ENCODE measurements at regions not wholly inside any gene's neighbourhood (a gene's known extent, or its start where the extent isn't known, plus 50 kb on each side); places are given as distances from the start of the nearest gene placed in this dataset.

DNA sequence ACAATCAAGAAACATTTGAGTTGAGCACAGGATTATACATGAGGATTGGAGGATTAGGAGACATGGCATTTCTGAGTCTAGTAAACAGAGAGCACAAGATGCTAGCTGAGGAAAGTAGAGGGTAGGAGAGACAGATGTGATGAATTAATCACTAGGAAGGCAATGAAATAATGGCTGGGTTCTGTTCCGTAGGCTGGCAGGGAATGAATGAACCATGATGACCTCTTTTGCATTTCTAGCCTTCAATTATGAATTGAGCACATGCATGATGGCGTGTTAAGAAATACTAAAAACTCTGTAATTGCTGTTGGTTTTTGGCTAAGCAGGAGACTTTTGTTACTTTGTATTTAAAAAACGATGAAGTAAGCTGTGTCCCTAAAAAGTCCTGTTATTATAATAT, 420.0 kb upstream of the TLE4 start:
- no peak for ATAC-seq
- H3K27me3 ChIP-seq, result no peaks in the 10 kb centered on the region
- intact Hi-C loops (cut with DNase I; ENCODE audit: low total_unique reads), result loop anchor here (10.0 kb wide), 1 partner anchor 423 kb away; the partner anchor contains the start of gene TLE4
- H3K9me3 ChIP-seq, result no peaks in the 10 kb centered on the region
- H3K4me3 ChIP-seq, result no peak overlapping the region
- no peak for TF ChIP-seq CTCF (IDR thresholded peaks at IDR 0.05 in 4 of 5, conservative IDR thresholded peaks at IDR 0.05 in 1 of 5)
- TF ChIP-seq POLR2A (IDR thresholded peaks at IDR 0.05), result no peak
- in situ Hi-C loops (cut with MboI; ENCODE audit: low sequenced_read_pairs in 4 of 4), result no loop called here
- no peak for DNase-seq
- peaks cover 0 to 9% of the 10 kb centered on the region in 2 donors for H3K4me1 ChIP-seq
- no peaks in the 10 kb centered on the region for H3K36me3 ChIP-seq
- peak overlapping the region in 1 of 4 donors; percentile 40 for H3K27ac ChIP-seq

- Histone ChIP-seq H3K36me3 (no peaks in the 10 kb centered on the region), H3K4me1 (peaks cover 0 to 9% of the 10 kb centered on the region in 2 donors), H3K27me3 (no peaks in the 10 kb centered on the region), H3K4me3 (no peak overlapping the region), H3K9me3 (no peaks in the 10 kb centered on the region), H3K27ac (peak overlapping the region in 1 of 4 donors; percentile 40)
- no peak for TF ChIP-seq CTCF (IDR thresholded peaks at IDR 0.05 in 4 of 5, conservative IDR thresholded peaks at IDR 0.05 in 1 of 5)
- TF ChIP-seq POLR2A (IDR thresholded peaks at IDR 0.05), result no peak
- intact Hi-C loops (cut with DNase I; ENCODE audit: low total_unique reads) (loop anchor here (10.0 kb wide), 1 partner anchor 422 kb away; the partner anchor contains the start of gene TLE4), in situ Hi-C loops (cut with MboI; ENCODE audit: low sequenced_read_pairs in 4 of 4) (no loop called here)
- DNase-seq, result peak; percentile 33 to 52
- ATAC-seq, result peak; percentile 93 to 99
Measured at GRCh38 chr9:79152306-79152705, 419.5 kb upstream of the TLE4 start.

DNA sequence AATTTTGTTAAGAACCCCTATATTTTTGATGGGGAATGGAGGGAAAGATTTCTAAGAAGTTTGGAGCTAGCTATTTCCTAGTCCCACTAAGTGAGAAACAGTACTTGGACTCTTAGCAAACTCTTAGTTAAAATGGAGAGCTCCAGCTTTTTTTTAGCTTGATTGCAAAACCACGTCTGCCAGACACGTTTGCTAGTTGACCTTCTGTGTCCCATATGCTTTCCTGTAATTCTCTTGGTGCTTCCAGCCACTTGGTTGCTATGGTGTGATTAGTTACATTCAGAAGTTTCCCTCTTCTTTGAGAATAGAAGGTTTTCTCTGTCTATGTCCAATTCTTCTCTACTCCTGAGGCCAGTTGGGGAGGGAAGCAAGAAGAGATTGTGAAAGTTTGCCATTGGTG, 417.0 kb upstream of the TLE4 start:
- Histone ChIP-seq H3K9me3 (no peaks in the 10 kb centered on the region), H3K27ac (no peak overlapping the region), H3K36me3 (no peaks in the 10 kb centered on the region), H3K27me3 (no peaks in the 10 kb centered on the region), H3K4me1 (peaks cover 0 to 9% of the 10 kb centered on the region in 2 donors), H3K4me3 (no peak overlapping the region)
- intact Hi-C loops (cut with DNase I; ENCODE audit: low total_unique reads) (loop anchor here (10.0 kb wide), 1 partner anchor 420 kb away; the partner anchor contains the start of gene TLE4), in situ Hi-C loops (cut with MboI; ENCODE audit: low sequenced_read_pairs in 4 of 4) (no loop called here)
- DNase-seq (no peak), ATAC-seq (no peak)
- no peak for TF ChIP-seq POLR2A (IDR thresholded peaks at IDR 0.05)
- no peak for TF ChIP-seq CTCF (IDR thresholded peaks at IDR 0.05 in 4 of 5, conservative IDR thresholded peaks at IDR 0.05 in 1 of 5)

- ATAC-seq (no peak), DNase-seq (no peak)
- in situ Hi-C loops (cut with MboI; ENCODE audit: low sequenced_read_pairs in 4 of 4) (no loop called here), intact Hi-C loops (cut with DNase I; ENCODE audit: low total_unique reads) (loop anchor here (10.0 kb wide), 1 partner anchor 419 kb away; the partner anchor contains the start of gene TLE4)
- peaks cover 0 to 9% of the 10 kb centered on the region in 2 donors for H3K4me1 ChIP-seq
- TF ChIP-seq POLR2A (IDR thresholded peaks at IDR 0.05) (no peak), CTCF (IDR thresholded peaks at IDR 0.05 in 4 of 5, conservative IDR thresholded peaks at IDR 0.05 in 1 of 5) (no peak)
- H3K27me3 ChIP-seq, result no peaks in the 10 kb centered on the region
- no peaks in the 10 kb centered on the region for H3K36me3 ChIP-seq
- H3K4me3 ChIP-seq, result no peak overlapping the region
- H3K9me3 ChIP-seq, result no peaks in the 10 kb centered on the region
- no peak overlapping the region for H3K27ac ChIP-seq
Measured at GRCh38 chr9:79155308-79155707, 416.5 kb upstream of the TLE4 start.

GRCh38 chr9:79163544-79163943, 408.2 kb upstream of the TLE4 start:
- Histone ChIP-seq H3K9me3 (no peaks in the 10 kb centered on the region), H3K36me3 (no peaks in the 10 kb centered on the region), H3K4me3 (no peak overlapping the region), H3K27ac (no peak overlapping the region), H3K27me3 (no peaks in the 10 kb centered on the region), H3K4me1 (no peaks in the 10 kb centered on the region)
- DNase-seq (no peak), ATAC-seq (no peak)
- intact Hi-C loops (cut with DNase I; ENCODE audit: low total_unique reads), result no loop called here
- in situ Hi-C loops (cut with MboI; ENCODE audit: low sequenced_read_pairs in 4 of 4), result no loop called here
- TF ChIP-seq POLR2A (IDR thresholded peaks at IDR 0.05), result no peak
- no peak for TF ChIP-seq CTCF (IDR thresholded peaks at IDR 0.05 in 4 of 5, conservative IDR thresholded peaks at IDR 0.05 in 1 of 5)

All from gastrocnemius medialis (tissue), 4 donors.